GM21381 (cell line): ENCODE measurements at regions not wholly inside any gene's neighbourhood (a gene's known extent, or its start where the extent isn't known, plus 50 kb on each side); places are given as distances from the start of the nearest gene placed in this dataset.
A peak's percentile ranks its signal among the peaks of the same experiment; 100 is the strongest.

Experiments
- ATAC-seq: cut with Tn5 transposase; IDR thresholded peaks from one replicate; pipeline ENCODE4 v1.9.1; 2021; ENCODE audit warnings: mild to moderate bottlenecking, moderate library complexity; ENCODE audit not compliant: unreplicated experiment

GRCh38 chr10:90394311-90394710 lies 463.5 kb downstream of the HTR7 start:
- ATAC-seq = no peak

DNA sequence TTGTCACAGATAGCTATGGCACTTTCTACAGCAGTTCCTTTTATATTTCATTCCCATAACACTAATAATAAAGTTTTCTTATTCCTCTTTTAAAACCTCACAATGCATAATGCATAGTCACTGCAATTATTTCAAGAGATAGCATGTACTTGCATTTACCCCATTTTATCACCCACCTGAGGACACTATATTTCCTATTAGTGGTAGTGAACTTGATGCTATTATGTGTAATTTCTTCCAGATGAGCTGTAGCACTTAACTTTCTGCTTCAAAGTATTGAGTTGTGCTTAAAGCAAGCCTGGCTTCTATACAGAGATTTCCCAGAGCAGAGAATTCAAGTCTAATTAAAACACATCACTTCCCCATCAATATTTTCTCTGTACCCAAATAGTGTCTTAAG lies 461.1 kb downstream of the HTR7 start:
- ATAC-seq = no peak

- ATAC-seq = no peak
Measured at GRCh38 chr10:90398566-90398965, 459.3 kb downstream of the HTR7 start.

GRCh38 chr10:90399782-90400181 lies 458.1 kb downstream of the HTR7 start:
- ATAC-seq = no peak

DNA sequence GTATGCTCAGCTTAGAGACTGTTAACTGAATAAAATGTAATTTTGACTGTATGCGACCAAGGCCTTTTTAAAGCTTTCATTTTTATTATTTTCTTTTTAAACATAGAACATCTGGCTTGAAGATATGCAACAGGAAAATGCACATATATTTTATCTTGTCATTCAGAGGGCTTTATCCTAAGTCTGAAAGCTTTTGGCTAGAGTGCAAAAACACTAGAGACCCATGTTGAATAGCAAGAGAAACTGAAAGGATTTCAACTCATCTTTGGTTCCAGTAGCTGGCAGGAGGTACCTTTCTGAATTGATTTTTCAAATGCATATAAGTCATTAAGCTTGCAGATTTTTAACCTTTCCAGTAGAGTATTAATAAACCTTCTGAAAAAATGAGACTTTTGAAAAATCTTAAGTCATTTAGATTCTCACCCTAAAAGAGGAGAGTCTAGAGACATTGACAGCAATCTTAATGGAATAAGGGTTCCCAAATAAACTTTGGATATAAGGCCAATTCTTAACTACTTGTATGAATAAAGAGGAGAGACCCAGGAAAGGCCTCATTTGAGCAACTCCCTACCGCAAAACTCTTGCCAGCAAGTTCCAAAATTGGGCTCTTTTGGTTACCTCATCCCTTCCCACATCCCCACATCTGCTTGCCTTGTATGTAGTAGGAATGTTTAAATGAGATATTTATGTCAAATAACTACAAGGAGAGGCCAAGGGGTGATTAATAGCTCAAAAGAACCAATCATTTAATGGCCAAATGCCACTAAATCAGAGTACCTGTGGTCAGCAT lies 454.4 kb downstream of the HTR7 start:
- ATAC-seq = no peak

DNA sequence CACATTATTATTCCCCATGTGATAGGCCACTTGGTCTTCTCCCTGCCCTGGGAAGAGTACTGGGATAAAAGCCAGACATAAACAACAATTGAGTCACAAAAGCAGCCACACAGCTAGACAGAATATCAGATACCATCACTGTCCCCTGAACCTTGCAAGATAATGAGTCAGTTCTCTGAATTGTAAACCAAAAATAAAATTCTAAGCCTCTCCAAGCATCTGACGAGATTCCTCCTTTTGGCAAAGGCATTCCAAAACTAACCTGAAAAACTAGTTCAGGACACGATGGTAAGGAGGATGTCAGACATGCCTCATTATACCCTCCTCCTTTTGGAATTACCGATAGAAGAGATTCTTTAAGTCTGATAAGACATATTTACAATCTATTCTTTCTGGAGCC lies 450.7 kb downstream of the HTR7 start:
- ATAC-seq = no peak

GRCh38 chr10:90407851-90408250 lies 450.0 kb downstream of the HTR7 start:
- ATAC-seq = no peak

GRCh38 chr10:90412582-90412981 lies 445.3 kb downstream of the HTR7 start:
- no peak for ATAC-seq

DNA sequence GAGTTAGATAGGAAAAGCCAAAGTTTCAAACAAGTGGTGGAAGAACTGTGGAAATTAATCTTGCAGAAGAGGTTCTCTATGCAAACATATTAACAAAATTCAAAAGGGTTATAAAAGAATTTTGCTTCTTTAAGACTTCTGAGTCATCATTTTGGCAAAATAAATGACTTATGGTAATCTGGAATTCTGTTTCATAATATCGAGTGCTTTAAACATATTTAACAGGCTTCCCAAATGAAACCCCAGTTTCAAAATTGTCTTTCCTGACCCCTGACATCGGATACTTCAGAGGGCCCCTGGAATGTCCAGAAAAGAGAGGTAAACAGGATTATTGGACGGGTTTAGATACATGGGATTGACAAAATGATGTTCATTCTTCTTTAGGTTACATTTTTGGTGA lies 444.6 kb downstream of the HTR7 start:
- ATAC-seq = no peak

- no peak for ATAC-seq
Measured at GRCh38 chr10:90414926-90415325, 442.9 kb downstream of the HTR7 start.

- no peak for ATAC-seq
Measured at GRCh38 chr10:90417029-90417428, 440.8 kb downstream of the HTR7 start.

DNA sequence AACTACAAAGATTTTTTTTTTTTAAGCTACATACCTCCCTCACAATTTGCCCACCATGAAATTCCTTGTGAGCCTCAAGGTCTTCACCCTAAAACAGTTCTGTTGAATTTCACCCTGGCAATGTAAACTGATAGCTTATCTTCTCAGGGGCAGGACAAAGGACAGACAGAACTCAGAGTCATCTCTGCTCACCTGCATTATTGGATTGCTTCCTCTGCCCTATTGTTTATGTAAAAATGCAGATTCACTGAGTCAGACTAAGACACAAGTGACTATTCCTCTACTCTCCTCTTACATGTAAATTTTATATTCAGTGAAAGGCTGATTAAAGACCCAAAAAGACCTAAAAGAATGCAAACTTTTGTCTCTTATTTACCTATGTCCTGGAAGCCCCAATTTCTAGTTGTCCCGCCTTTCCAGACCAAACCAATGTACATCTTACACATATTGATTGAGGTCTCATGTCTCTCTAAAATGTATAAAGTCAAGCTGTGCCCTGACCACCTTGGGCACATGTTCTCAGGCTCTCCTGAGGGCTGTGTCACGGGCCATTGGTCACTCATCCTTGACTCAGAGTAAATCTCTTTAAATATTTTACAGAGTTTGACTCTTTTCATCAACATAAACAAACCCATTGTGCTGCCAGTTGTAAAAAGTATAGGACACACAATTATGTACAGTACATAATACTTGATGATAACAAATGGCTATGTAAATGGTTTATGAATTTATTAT lies 440.2 kb downstream of the HTR7 start:
- ATAC-seq = no peak

DNA sequence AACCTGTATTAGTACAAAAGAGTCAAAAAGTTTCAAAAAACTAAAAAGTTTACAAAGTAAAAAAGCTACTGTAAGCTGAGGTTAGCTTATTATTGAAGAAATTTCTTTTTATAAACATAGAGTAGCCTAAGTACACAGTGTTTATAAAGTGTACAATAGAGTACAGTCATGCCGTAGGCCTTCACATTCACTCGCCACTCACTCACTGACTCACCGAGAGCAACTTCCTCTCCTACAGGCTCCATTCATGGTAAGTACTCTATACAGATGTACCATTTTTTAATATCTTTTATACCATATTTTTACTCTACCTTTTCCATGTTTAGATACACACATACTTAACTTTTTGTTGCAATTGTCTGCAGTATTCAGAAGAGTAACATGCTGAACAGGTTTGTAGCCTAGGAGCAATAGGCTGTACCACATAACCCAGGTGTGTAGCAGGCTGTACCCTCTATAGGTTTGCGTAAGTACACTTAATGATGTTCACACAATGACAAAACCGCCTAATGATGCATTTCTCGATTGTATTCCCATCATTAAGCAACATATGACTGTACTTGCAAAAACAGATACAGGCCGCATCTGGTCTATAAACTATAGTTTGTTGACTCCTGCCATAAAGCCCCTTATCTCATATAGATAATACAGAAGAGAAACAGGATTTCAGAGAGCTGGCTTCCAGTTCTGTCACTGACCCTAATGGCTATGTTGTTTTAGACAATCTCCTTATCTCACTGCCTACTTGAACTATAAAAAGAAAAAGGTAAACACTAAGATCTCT lies 438.8 kb downstream of the HTR7 start:
- no peak for ATAC-seq

- peak; percentile 89 for ATAC-seq
Measured at GRCh38 chr10:90420637-90421318, 437.1 kb downstream of the HTR7 start.

GRCh38 chr10:90421874-90422273 lies 436.0 kb downstream of the HTR7 start:
- ATAC-seq = no peak

DNA sequence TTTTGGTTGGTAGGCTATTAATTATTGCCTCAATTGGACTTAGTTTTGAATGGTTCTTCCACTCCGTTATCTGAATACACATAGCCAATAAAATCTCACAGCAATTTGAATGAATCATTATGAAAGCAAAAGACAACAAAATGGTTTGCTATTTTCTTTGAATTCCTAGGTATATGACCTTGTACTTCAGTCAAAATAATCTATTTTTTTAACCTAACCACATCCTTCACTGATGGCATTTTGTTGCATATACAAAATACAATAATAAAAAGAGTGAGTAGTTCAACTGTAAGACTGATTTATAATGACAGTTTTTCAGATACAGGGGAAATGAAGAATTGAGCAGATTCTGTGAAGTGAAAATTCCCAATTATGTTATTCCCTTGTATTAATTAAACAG lies 433.1 kb downstream of the HTR7 start:
- no peak for ATAC-seq

DNA sequence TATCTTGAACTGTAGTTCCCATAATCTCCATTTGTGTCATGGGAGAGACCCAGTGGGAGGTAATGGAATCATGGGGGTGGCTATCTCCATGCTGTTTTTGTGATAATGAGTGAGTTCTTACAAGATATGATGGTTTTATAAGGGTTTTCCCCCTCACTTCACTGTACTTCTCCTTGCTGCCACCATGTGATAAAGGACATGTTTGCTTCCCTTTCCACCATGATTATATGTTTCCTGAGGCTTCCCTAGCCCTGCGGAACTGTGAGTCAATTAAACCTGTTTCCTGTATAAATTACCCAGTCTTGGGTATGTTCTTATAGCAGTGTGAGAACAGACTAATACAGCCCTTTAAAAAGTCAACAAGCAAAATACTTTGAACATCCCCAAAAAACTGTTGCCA lies 427.7 kb downstream of the HTR7 start:
- ATAC-seq = no peak

- ATAC-seq = no peak
Measured at GRCh38 chr10:90432866-90433265, 425.0 kb downstream of the HTR7 start.

- ATAC-seq = no peak
Measured at GRCh38 chr10:90435296-90435695, 422.5 kb downstream of the HTR7 start.

GRCh38 chr10:90437452-90437851 lies 420.4 kb downstream of the HTR7 start:
- ATAC-seq = no peak

GRCh38 chr10:90440870-90441269 lies 417.0 kb downstream of the HTR7 start:
- ATAC-seq = no peak
